Posterior vena cava (tissue), 2 donors: ENCODE measurements at regions not wholly inside any gene's neighbourhood (a gene's known extent, or its start where the extent isn't known, plus 50 kb on each side); places are given as distances from the start of the nearest gene placed in this dataset.
"Not testable (repeated sequence)": the region's sequence is repeated elsewhere in the genome, so short reads cannot be mapped to it uniquely, and the experiment has no call there.

Experiments
- DNase-seq: peaks from one replicate; pipeline ENCODE4 v3.0.0-alpha.2; 2020; ENCODE audit warnings: low spot score
- intact Hi-C, 2 donors: fragments of 100-400 bp; cut with DNase I; formaldehyde crosslinking; loops; one replicate each; pipeline versions ENCODE4 v1.14.1 to v1.14.2; 2022 to 2023
- donor health status: DM: yes; HTN: yes; CAD: no.
- donor health status: DM: yes; HTN: yes; CAD: no.

DNA sequence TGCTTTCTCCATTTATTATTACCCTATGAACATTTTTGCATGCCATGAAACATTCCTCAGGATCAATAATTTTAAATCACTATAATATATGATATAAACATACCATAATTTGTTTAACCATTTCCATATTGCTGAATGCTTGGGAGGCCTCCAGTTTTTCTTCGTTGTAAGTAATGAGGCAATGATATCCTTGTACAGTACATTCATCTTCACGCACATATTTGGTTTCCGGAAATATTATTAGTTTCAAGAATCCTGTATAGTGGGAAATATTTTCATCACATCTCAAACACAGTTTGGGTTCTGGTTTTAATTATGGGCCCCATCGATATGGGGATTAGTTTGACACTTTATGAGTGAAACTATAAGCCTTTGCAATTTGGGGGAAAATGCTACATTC lies 135.4 kb downstream of the HS3ST3B1 start:
- DNase-seq: no peak

DNA sequence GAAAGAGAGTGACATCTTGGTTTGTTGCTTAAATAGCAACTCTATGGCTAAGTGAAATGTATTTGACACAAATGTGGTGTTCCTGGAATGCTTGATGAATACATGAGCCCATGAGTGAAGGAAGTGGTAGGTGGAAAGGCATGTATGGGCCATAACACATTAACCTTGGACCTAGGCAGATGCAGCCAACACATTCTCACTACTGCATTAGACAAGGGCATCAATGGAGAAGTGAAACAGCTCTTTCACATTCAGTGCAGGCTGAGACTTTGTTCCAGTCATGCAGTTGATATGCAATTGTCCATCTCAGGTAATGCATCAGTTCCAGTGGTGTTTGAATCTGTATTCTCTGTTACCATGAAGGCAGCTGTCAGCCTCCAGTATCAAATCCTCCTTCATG lies 133.6 kb downstream of the HS3ST3B1 start:
- intact Hi-C loops: no loop called here

More for the DNA sequence above, 135.4 kb downstream of the HS3ST3B1 start:
- intact Hi-C loops: no loop called here

GRCh38 chr17:14432079-14432478 lies 131.2 kb downstream of the HS3ST3B1 start:
- intact Hi-C loops: no loop called here
- no peak for DNase-seq

More for the DNA sequence above, 133.6 kb downstream of the HS3ST3B1 start:
- no peak for DNase-seq

GRCh38 chr17:14429084-14429483 lies 128.2 kb downstream of the HS3ST3B1 start:
- no peak for DNase-seq
- intact Hi-C loops: no loop called here

DNA sequence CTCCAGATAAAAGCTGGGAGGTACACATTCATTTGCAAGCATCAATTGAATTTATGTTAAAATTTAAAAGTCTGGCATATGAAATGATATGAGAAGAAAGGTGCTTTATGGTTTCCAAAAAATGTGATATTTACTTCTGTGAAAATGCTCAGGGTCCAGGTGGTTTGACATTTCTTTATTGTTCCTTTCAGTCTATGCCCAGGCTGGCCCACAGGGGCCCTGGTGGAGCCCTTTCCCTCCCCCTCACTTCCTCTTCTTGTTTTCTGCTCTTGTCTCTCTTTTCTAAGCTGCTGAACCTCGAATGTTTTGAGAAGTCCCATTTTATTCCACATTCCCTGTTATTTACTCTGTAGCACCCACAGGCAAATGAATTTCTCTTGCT lies 127.8 kb downstream of the HS3ST3B1 start:
- no peak for DNase-seq
- intact Hi-C loops: no loop called here

DNA sequence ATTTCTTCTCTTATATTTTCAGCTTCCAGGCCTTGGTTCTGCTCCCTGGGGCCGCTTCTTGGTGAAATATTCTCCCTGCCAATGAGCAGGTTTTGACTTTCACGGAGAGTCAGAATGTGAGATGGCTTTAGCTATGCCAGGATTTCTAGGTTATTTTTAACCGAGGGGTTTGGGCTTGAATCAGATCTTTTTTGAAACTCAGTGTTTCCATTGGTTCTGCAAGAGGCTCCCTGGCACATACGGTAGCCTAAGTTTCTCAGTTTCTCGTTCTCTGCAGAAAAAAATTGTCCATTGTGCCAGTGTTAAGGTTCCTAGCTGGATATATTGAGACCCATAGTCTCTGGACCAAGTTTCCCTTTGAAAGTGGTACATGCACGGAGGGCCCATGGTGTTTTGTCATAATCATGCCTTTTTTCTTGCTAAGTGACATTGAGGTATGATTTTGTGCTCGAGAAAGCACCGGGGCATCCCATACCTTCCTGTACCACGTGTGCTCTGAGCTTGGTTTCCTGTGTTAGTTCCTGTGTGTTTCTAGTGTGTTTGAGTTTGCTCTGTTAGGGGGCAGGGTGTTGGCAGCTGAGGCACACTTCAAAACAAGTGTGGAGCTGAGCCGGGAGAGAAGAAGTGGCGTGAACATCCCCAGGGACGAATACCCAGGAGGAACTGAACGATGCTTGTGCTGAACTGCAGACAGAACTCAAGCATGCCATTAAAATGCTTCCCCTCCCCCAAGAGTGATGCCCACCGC lies 127.2 kb downstream of the HS3ST3B1 start:
- intact Hi-C loops: no loop called here
- DNase-seq: no peak

DNA sequence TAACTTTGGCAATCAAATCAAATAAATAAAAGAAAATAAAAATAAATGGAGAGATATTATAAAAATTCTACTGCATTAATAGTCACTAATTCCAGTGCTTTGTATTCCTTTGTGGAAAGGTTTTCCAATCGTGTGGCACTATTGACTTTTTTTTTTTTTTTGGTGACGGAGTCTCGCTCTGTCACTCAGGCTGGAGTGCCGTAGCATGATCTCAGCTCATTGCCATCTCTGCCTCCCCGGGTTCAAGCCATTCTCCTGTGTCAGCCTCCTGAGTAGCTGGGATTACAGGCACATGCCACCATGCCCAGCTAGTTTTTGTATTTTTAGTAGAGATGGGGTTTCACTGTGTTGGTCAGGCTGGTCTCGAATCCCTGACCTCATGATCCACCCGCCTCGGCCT lies 122.3 kb downstream of the HS3ST3B1 start:
- intact Hi-C loops, DNase-seq: not testable (repeated sequence)

- DNase-seq: no peak
- intact Hi-C loops: no loop called here
Observed at GRCh38 chr17:14417336-14417735, 116.5 kb downstream of the HS3ST3B1 start.

- intact Hi-C loops: no loop called here
- no peak for DNase-seq
Observed at GRCh38 chr17:14409292-14409691, 108.4 kb downstream of the HS3ST3B1 start.

- intact Hi-C loops: no loop called here
- DNase-seq: no peak
Observed at GRCh38 chr17:14407541-14407940, 106.7 kb downstream of the HS3ST3B1 start.

GRCh38 chr17:14405189-14405588 lies 104.3 kb downstream of the HS3ST3B1 start:
- intact Hi-C loops: no loop called here

More at GRCh38 chr17:14405189-14405588, 104.3 kb downstream of the HS3ST3B1 start:
- no peak for DNase-seq
